ENCODE measurements at regions not wholly inside any gene's neighbourhood (a gene's known extent, or its start where the extent isn't known, plus 50 kb on each side); places are given as distances from the start of the nearest gene placed in this dataset.

GRCh38 chr13:90084684-90085290 lies 1262.7 kb upstream of the MIR17HG start:
- TF ChIP-seq GATA3 (IDR thresholded peaks at IDR 0.05; ENCODE audit: low read depth, low read length) (no peak), GATA2 (IDR thresholded peaks at IDR 0.05; ENCODE audit: low read depth, low read length) (no peak)

DNA sequence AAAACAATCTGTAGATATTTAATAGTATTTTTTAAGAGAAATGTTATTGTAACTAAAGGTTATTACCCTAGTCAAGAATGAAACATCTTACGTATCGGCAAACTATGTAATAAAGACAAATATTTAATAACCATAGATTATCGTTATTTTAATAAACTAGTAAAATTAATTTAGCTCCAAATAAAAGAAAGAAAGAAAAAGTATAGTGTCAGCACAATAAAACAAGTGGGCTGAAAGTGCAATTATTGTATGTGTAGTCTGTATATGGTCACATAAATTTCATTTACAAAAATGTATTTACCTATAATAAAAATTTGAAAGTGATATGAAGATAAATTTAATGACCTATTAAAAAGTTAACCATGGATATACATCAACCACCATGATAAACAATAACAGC lies 1258.4 kb upstream of the MIR17HG start:
- no peak for TF ChIP-seq GATA3 (IDR thresholded peaks at IDR 0.05; ENCODE audit: low read depth, low read length)
- TF ChIP-seq GATA2 (IDR thresholded peaks at IDR 0.05; ENCODE audit: low read depth, low read length) = no peak

- TF ChIP-seq GATA2 (IDR thresholded peaks at IDR 0.05; ENCODE audit: low read depth, low read length) = no peak
- TF ChIP-seq GATA3 (IDR thresholded peaks at IDR 0.05; ENCODE audit: low read depth, low read length) = no peak
Measured at GRCh38 chr13:90091611-90092010, 1255.9 kb upstream of the MIR17HG start.

GRCh38 chr13:90094357-90094756 lies 1253.1 kb upstream of the MIR17HG start:
- TF ChIP-seq GATA2 (IDR thresholded peaks at IDR 0.05; ENCODE audit: low read depth, low read length) = no peak
- no peak for TF ChIP-seq GATA3 (IDR thresholded peaks at IDR 0.05; ENCODE audit: low read depth, low read length)

DNA sequence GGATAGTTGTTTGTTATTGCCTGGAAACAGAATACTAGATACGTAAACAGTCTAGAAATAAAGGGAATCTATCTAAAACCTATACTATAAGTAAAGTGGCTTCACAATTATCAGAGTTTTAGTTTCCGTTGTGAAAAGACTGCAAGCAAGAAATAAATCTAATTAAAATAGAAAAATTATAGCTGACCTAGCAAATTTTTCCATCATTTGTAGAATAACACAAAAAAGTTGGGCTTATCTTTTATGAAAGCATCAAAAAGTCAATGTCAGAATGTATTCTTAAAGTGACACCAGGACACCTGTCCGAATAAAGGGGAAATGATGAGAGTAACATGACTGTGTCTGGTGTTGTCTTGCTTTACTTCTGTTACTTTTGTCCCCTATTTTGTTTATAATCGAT lies 1248.9 kb upstream of the MIR17HG start:
- TF ChIP-seq GATA3 (IDR thresholded peaks at IDR 0.05; ENCODE audit: low read depth, low read length) (no peak), GATA2 (IDR thresholded peaks at IDR 0.05; ENCODE audit: low read depth, low read length) (no peak)

DNA sequence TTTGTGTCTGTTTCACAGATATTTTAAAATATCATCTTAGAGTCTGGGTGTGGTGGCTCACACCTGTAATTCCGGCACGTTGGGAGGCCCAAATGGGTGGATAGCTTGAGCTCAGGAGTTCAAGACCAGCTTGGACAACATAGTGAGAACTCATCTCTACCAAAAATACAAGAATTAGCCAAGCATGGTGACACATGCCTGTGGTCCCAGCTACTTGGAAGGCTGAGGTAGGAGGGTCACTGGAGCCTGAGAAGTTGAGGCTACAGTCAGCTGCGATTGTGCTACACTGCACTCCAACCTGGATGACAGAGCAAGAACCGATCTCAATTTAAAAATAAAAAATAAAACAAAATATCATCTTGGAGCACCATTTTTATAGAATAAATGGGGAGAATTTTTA lies 1247.6 kb upstream of the MIR17HG start:
- TF ChIP-seq GATA3 (IDR thresholded peaks at IDR 0.05; ENCODE audit: low read depth, low read length) (no peak), GATA2 (IDR thresholded peaks at IDR 0.05; ENCODE audit: low read depth, low read length) (no peak)

DNA sequence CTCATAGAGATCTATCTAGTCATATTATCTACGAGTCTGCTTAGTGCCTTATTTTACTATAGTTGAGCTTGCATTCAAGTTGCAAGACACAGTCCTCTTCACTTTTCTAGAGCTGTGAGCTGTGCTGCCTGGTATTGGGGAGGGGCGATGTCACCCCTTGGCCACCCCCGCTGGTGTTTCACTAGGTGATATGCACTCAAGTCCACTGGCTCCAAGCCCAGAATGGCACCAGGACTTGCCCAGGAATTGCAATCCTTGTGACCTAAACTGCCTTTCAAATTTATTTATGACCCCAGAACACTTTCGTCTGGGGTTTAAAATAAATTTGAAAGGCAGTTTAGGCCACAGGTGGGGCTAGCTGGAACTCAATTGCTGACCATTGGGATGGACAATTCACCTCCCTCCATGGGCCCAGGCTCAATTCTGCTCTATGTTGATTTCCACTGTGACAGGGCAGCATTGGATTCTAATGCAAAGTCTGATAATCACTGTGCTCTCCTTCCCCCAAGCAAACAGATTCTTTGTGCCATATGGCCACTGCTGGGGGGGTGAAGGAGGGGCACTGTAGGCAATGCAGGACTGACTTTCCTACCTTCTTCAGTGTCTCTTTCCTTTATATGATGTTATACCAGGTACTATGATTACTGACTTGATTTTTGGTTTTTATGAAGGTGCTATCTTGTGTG lies 1244.2 kb upstream of the MIR17HG start:
- TF ChIP-seq GATA2 (IDR thresholded peaks at IDR 0.05; ENCODE audit: low read depth, low read length) (no peak), GATA3 (IDR thresholded peaks at IDR 0.05; ENCODE audit: low read depth, low read length) (no peak)

- no peak for TF ChIP-seq GATA2 (IDR thresholded peaks at IDR 0.05; ENCODE audit: low read depth, low read length)
- TF ChIP-seq GATA3 (IDR thresholded peaks at IDR 0.05; ENCODE audit: low read depth, low read length) = no peak
Measured at GRCh38 chr13:90104764-90105163, 1242.7 kb upstream of the MIR17HG start.

- TF ChIP-seq GATA2 (IDR thresholded peaks at IDR 0.05; ENCODE audit: low read depth, low read length) (no peak), GATA3 (IDR thresholded peaks at IDR 0.05; ENCODE audit: low read depth, low read length) (no peak)
Measured at GRCh38 chr13:90105276-90105675, 1242.2 kb upstream of the MIR17HG start.

DNA sequence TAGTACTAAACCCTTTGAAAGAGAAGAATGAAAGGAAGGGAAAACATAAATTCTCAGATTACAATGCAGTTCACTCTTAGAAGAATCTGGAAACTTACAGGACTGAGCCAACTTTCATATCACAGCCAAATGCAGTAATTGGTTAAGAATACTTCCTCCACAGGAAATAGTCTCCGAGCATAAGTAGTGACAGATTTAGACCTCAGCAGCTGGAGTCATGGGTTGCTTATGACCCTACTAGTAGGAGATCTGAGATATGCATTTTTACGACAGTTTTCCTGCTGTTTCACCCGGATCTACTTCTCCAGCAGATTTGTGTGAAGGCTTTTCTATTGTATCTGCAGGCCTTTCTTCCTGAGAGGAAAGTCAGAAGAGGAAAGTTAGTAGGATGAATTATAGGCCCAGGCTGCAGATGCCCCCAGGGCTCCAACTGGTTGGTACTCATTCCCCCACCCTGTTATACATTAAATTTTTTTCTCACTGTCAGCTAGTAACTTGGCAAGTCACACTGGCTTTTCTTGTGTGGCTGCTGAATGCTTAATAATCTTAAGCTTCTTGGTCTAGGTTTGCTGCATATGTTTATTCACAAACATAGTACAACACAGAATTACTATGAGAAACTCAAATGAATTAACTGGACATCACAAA lies 1241.5 kb upstream of the MIR17HG start:
- TF ChIP-seq GATA2 (IDR thresholded peaks at IDR 0.05; ENCODE audit: low read depth, low read length) = no peak
- no peak for TF ChIP-seq GATA3 (IDR thresholded peaks at IDR 0.05; ENCODE audit: low read depth, low read length)

DNA sequence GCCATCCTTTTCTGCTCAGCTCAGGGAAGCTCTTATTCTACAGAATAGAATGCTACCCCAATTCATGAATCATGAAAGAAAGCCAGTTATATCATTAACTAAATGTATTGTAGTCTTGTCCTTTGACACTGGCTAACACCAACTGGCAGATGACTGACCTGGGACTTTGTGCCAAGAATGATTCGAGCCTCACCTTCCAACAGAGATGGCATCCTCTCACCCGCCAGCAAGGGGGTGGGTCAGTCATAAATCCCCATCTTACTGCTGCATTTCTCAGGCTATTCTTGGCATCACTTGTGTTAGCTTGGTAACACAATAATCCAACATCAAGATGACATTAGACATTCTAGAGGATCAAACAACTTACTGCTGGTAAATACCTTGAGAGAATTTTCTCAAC lies 1239.8 kb upstream of the MIR17HG start:
- no peak for TF ChIP-seq GATA2 (IDR thresholded peaks at IDR 0.05; ENCODE audit: low read depth, low read length)
- no peak for TF ChIP-seq GATA3 (IDR thresholded peaks at IDR 0.05; ENCODE audit: low read depth, low read length)

DNA sequence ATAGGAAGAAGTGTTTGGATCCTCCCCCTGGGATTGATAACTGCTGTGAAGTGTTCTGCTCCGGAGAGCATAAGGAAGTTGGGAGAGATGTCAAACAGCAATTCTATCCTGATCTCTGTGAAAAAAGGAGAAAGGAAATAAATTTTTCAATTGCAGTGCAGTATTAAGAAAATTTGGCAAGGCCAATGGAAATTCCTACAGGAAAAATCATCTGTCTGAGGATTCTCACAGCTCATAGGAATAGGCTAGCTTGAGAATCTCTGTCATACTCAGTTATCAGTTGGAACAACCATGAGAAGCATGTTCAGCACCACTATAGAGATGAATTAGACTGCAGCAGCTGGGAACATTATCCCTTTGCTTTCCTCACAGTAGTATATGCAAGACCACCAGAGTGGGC lies 1238.9 kb upstream of the MIR17HG start:
- TF ChIP-seq GATA2 (IDR thresholded peaks at IDR 0.05; ENCODE audit: low read depth, low read length) (no peak), GATA3 (IDR thresholded peaks at IDR 0.05; ENCODE audit: low read depth, low read length) (no peak)

- TF ChIP-seq GATA3 (IDR thresholded peaks at IDR 0.05; ENCODE audit: low read depth, low read length) = no peak
- no peak for TF ChIP-seq GATA2 (IDR thresholded peaks at IDR 0.05; ENCODE audit: low read depth, low read length)
Measured at GRCh38 chr13:90116121-90116520, 1231.4 kb upstream of the MIR17HG start.

DNA sequence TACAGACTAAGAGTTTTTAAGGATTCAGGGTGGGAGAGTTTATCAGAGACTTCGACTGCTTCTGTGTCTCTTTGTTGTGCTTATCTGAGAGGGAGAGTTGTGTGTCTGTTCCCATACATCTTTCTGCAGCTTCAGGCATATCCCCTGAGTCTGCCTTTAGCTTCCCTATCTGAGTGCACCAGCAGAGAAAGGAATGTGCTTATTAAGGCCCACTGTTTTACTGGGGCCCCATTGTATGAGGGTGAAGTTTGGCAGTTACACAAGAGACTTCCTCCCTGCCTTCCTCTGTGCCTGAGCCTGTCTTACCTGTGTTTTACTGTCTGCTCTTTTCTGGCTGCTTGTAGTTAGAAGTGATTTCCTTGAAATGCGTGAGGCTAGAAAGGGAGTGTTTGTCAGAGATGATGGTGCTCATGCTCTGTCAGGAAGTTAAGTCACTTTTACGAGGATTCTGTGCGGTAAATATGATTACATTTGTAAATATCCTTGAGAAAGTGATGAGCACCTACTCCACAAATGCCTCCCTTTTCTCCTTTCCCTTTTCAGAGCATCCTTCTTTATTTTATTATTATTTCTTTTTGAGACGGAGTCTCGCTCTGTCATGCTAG lies 1228.9 kb upstream of the MIR17HG start:
- TF ChIP-seq GATA2 (IDR thresholded peaks at IDR 0.05; ENCODE audit: low read depth, low read length) (no peak), GATA3 (IDR thresholded peaks at IDR 0.05; ENCODE audit: low read depth, low read length) (no peak)

GRCh38 chr13:90120026-90120425 lies 1227.5 kb upstream of the MIR17HG start:
- no peak for TF ChIP-seq GATA2 (IDR thresholded peaks at IDR 0.05; ENCODE audit: low read depth, low read length)
- TF ChIP-seq GATA3 (IDR thresholded peaks at IDR 0.05; ENCODE audit: low read depth, low read length) = no peak

Data from SH-SY5Y (cell line).